Muscle layer of duodenum (tissue), 2 donors: ENCODE measurements at regions not wholly inside any gene's neighbourhood (a gene's known extent, or its start where the extent isn't known, plus 50 kb on each side); places are given as distances from the start of the nearest gene placed in this dataset.

ENCODE experiments used
- H3K27ac ChIP-seq: one replicate; pipeline ENCODE4 v1.7.0; 2013; ENCODE audit warnings: mild to moderate bottlenecking, low read length
- H3K27me3 ChIP-seq: one replicate; pipeline ENCODE4 v1.7.0; 2013; ENCODE audit warnings: low read depth, mild to moderate bottlenecking, control low read depth, low read length
- H3K36me3 ChIP-seq, 2 donors: one replicate each; pipeline ENCODE4 v1.7.0; 2013; ENCODE audit warnings: low read length in 2 of 2, control low read depth in 1 of 2, mild to moderate bottlenecking in 1 of 2; ENCODE audit not compliant: insufficient read depth in 2 of 2, control insufficient read depth in 1 of 2
- H3K4me1 ChIP-seq, 2 donors: one replicate each; pipeline ENCODE4 v1.7.0; 2013; ENCODE audit warnings: low read length in 2 of 2, mild to moderate bottlenecking in 2 of 2, control low read depth in 1 of 2, moderate library complexity in 1 of 2; ENCODE audit not compliant: insufficient read depth in 2 of 2, control insufficient read depth in 1 of 2
- H3K4me3 ChIP-seq, 2 donors: one replicate each; pipeline ENCODE4 v1.7.0; 2013; ENCODE audit warnings: low read length in 2 of 2, low read depth in 1 of 2, mild to moderate bottlenecking in 1 of 2
- H3K9me3 ChIP-seq, 2 donors: one replicate each; pipeline ENCODE4 v1.7.0; 2013; ENCODE audit warnings: low read length in 2 of 2, control low read depth in 1 of 2, mild to moderate bottlenecking in 1 of 2; ENCODE audit not compliant: control insufficient read depth in 1 of 2
- donor health status: healthy.

- H3K4me3 ChIP-seq: no peak overlapping the region
- H3K9me3 ChIP-seq: no peaks in the 10 kb centered on the region
- no peaks in the 10 kb centered on the region for H3K27me3 ChIP-seq
- H3K27ac ChIP-seq: no peak overlapping the region
- H3K4me1 ChIP-seq: no peaks in the 10 kb centered on the region
- H3K36me3 ChIP-seq: no peaks in the 10 kb centered on the region
Measured at GRCh38 chrX:46070421-46070820, 474.8 kb downstream of the ZNF674 start.

DNA sequence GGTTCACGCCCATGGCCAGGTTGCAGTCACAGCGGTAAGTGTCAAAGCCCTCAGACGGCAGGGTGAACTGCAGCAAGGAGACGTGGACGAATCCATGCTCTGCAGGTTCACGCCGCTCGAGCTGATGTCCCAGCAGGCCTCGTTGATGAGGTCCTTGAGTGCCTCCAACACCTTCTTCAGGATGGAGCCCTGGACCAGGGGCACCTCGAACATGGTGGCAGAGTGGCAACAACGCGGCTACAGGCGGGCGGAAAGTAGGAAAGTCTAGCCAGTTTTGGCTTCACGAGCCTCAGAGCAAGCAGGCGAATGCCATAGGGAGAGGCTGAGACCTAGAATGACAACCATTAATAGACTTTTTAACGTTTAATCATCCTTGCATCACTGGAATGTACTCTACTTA, 485.9 kb downstream of the ZNF674 start:
- Histone ChIP-seq H3K9me3 (no peaks in the 10 kb centered on the region), H3K4me1 (no peaks in the 10 kb centered on the region), H3K27ac (no peak overlapping the region), H3K27me3 (no peaks in the 10 kb centered on the region), H3K36me3 (no peaks in the 10 kb centered on the region), H3K4me3 (no peak overlapping the region)

- H3K9me3 ChIP-seq: peaks cover 0 to 7% of the 10 kb centered on the region in 2 donors
- no peak overlapping the region for H3K4me3 ChIP-seq
- H3K27me3 ChIP-seq: no peaks in the 10 kb centered on the region
- H3K27ac ChIP-seq: no peak overlapping the region
- H3K36me3 ChIP-seq: no peaks in the 10 kb centered on the region
- H3K4me1 ChIP-seq: no peaks in the 10 kb centered on the region
Measured at GRCh38 chrX:46044486-46044885, 500.7 kb downstream of the ZNF674 start.

DNA sequence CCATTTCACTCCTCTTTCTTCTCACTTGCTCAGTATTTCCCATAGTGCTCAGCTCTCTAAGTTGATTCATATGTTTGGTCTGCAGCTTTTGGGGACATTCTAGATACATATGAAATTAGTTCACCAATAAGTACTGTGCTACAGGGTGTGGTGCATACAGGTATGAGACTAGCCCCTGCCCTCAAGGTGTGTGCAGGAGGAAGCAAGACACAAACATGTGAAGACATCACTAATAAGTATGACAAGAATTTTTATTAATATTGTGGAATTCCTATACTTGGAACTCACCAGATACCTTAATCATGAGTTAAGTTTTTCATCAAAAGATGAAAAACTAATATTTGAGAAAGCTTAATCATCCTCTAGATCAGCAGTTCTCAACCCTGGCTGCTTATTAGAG, 505.2 kb downstream of the ZNF674 start:
- Histone ChIP-seq H3K27ac (no peak overlapping the region), H3K4me1 (no peaks in the 10 kb centered on the region), H3K36me3 (no peaks in the 10 kb centered on the region), H3K4me3 (no peak overlapping the region), H3K9me3 (peaks cover 0 to 7% of the 10 kb centered on the region in 2 donors), H3K27me3 (no peaks in the 10 kb centered on the region)

DNA sequence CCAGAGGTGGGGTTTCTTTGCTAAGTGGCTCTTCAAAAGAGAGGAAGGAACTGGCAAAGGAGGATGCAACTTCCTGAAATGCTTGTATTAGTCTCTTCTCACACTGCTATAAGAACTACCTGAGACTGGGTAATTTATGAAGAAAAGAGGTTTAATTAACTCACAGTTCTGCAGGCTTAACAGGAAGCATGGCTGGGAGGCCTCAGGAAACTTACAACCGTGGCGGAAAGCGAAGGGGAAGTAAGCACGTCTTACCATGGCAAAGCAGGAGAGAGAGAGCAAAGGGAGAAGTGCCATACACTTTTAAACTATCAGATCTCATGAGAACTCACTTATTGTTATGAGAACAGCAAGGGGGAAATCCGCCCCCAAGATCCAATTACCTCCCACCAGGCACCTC, 505.7 kb downstream of the ZNF674 start:
- no peak overlapping the region for H3K27ac ChIP-seq
- no peaks in the 10 kb centered on the region for H3K27me3 ChIP-seq
- no peak overlapping the region for H3K4me3 ChIP-seq
- H3K9me3 ChIP-seq: peaks cover 0 to 7% of the 10 kb centered on the region in 2 donors
- H3K4me1 ChIP-seq: no peaks in the 10 kb centered on the region
- H3K36me3 ChIP-seq: no peaks in the 10 kb centered on the region

GRCh38 chrX:46036508-46036907, 508.7 kb downstream of the ZNF674 start:
- Histone ChIP-seq H3K27ac (no peak overlapping the region), H3K4me3 (no peak overlapping the region), H3K4me1 (no peaks in the 10 kb centered on the region), H3K27me3 (no peaks in the 10 kb centered on the region), H3K9me3 (peaks cover 0 to 4% of the 10 kb centered on the region in 2 donors), H3K36me3 (no peaks in the 10 kb centered on the region)

DNA sequence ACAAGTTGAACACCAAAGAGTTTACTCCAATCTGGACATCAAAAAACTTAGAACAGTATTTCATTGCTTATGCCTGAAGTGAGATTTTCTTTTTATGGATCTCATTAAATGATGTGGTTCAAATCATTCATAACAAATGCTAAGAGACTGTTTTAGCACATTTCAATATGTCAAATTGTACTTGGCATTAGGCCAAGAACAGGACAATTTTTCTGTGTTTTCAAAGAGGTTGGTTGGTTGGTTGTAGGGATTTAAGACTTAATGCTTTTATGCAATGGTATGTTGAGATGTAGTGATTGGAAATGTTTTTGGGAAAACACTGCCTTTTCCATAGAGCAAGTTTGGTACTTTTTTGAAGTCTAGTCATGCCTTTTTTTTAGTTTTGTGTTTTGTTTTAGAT, 510.4 kb downstream of the ZNF674 start:
- Histone ChIP-seq H3K27ac (no peak overlapping the region), H3K36me3 (no peaks in the 10 kb centered on the region), H3K27me3 (no peaks in the 10 kb centered on the region), H3K9me3 (no peaks in the 10 kb centered on the region), H3K4me3 (no peak overlapping the region), H3K4me1 (no peaks in the 10 kb centered on the region)

DNA sequence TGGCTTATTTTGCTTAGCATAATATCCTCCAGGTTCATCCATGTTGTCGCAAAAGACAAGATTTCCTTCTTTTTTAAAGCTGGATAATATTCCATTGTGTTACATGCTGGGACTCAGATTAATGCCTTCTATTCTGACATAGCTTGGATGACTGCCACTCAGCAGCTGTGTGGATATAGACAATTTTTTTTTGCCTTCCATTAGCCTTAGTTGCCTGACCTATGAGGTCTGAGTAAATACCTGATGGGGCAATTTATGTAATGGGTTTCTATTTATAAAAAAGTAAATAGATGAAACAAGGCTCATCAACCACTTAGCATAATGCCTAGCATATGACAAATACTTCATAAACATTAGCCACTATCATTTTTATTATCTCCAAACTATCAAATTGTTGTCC, 515.4 kb downstream of the ZNF674 start:
- Histone ChIP-seq H3K36me3 (no peaks in the 10 kb centered on the region), H3K4me3 (no peak overlapping the region), H3K27me3 (no peaks in the 10 kb centered on the region), H3K9me3 (peaks cover 0 to 2% of the 10 kb centered on the region in 2 donors), H3K4me1 (no peaks in the 10 kb centered on the region), H3K27ac (no peak overlapping the region)

DNA sequence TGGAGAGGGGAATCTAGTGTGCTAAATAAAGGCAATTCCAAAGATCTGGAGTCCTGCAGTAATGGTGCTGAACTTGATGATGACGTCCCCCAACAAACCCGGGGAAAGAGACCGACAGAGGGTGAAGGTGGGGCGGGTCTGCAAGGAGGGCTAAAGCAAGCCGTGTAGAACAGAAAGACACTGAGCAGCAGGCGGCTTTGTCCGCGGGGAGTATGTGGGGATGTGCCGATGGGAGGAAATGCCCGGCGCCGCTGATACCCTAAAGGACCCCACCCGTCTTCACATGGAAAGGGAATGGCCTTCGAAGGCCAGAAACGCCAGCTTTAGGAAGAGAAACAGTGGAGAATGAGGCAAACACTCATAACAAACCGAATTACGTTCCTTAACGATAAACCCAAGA, 528.9 kb downstream of the ZNF674 start:
- H3K4me3 ChIP-seq: no peak overlapping the region
- H3K27ac ChIP-seq: no peak overlapping the region
- H3K27me3 ChIP-seq: no peaks in the 10 kb centered on the region
- no peaks in the 10 kb centered on the region for H3K4me1 ChIP-seq
- no peaks in the 10 kb centered on the region for H3K36me3 ChIP-seq
- H3K9me3 ChIP-seq: no peaks in the 10 kb centered on the region

DNA sequence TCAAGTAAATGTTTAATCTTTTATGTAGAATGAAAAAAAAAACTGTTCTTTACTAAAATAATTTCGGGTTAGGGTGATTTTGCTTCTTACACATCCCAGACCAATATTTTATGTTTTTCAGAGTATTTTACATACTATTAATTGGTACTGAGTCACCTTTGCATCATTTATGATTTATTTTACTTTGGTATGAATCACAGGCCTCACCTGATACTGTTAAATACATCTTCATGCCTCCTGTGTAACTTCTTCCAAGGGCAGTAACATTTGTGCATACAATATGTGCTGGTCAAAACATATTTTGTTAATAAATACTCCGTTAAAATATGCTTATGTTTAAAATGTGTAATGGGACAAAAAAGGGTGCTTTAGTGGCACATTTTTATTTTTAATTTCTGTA, 529.6 kb downstream of the ZNF674 start:
- no peak overlapping the region for H3K27ac ChIP-seq
- H3K27me3 ChIP-seq: no peaks in the 10 kb centered on the region
- no peaks in the 10 kb centered on the region for H3K4me1 ChIP-seq
- no peaks in the 10 kb centered on the region for H3K9me3 ChIP-seq
- H3K4me3 ChIP-seq: no peak overlapping the region
- no peaks in the 10 kb centered on the region for H3K36me3 ChIP-seq

GRCh38 chrX:45992402-45993123, 552.7 kb downstream of the ZNF674 start:
- Histone ChIP-seq H3K27ac (no peak overlapping the region), H3K36me3 (no peaks in the 10 kb centered on the region), H3K4me3 (no peak overlapping the region), H3K27me3 (no peaks in the 10 kb centered on the region), H3K9me3 (peaks cover 0 to 4% of the 10 kb centered on the region in 2 donors), H3K4me1 (no peaks in the 10 kb centered on the region)

- no peaks in the 10 kb centered on the region for H3K36me3 ChIP-seq
- H3K27me3 ChIP-seq: no peaks in the 10 kb centered on the region
- H3K9me3 ChIP-seq: no peaks in the 10 kb centered on the region
- H3K4me1 ChIP-seq: no peaks in the 10 kb centered on the region
- no peak overlapping the region for H3K27ac ChIP-seq
- no peak overlapping the region for H3K4me3 ChIP-seq
Measured at GRCh38 chrX:45986971-45987370, 558.2 kb downstream of the ZNF674 start.
